K562 (cell line): ENCODE measurements at regions not wholly inside any gene's neighbourhood (a gene's known extent, or its start where the extent isn't known, plus 50 kb on each side); places are given as distances from the start of the nearest gene placed in this dataset.
A peak's percentile ranks its signal among the peaks of the same experiment; 100 is the strongest.

Experiments used
- ARHGAP35 ChIP-seq: fragments of 450-650 bp; IDR thresholded peaks from 2 replicates; pipeline ENCODE4 v1.6.1; 2018; ENCODE audit not compliant: partially characterized antibody
- ARID1B ChIP-seq: fragments of 450-650 bp; IDR thresholded peaks from 2 replicates; pipeline ENCODE4 v1.6.1; 2016; ENCODE audit warnings: antibody characterized with exemption, mild to moderate bottlenecking, inconsistent platforms
- ARNT ChIP-seq, 2 experiments: fragments of 450-650 bp; IDR thresholded peaks; 2 replicates each; pipeline ENCODE4 v1.6.1; 2016; ENCODE audit warnings: mild to moderate bottlenecking in 1 of 2
- BHLHE40 ChIP-seq: IDR thresholded peaks from 2 replicates; pipeline ENCODE4 v1.6.1; 2011; ENCODE audit warnings: low read length, improper control_type of control experiment
- CHD4 ChIP-seq: fragments of 200-600 bp; sonication (generic); IDR thresholded peaks from 3 replicates; pipeline ENCODE4 v1.6.1; 2012; ENCODE audit warnings: low read depth, mild to moderate bottlenecking, mixed read lengths, low read length, inconsistent platforms; ENCODE audit not compliant: insufficient read depth, insufficient replicate concordance, poor library complexity, severe bottlenecking
- CREB3L1 ChIP-seq: fragments of 450-650 bp; IDR thresholded peaks from 2 replicates; pipeline ENCODE4 v1.6.1; 2014; ENCODE audit warnings: low read depth, mild to moderate bottlenecking, moderate library complexity, borderline replicate concordance
- DACH1 ChIP-seq: fragments of 450-650 bp; IDR thresholded peaks from 2 replicates; pipeline ENCODE4 v1.6.1; 2018; ENCODE audit not compliant: partially characterized antibody
- ELF2 ChIP-seq: fragments of 250-450 bp; sonication (Bioruptor Pico); IDR thresholded peaks from 2 replicates; pipeline ENCODE4 v1.5.0; 2021; ENCODE audit warnings: mild to moderate bottlenecking
- GABPA ChIP-seq: fragments of 200-800 bp; sonication (Bioruptor generic); conservative IDR thresholded peaks from 2 replicates; pipeline ENCODE4 v1.6.1; 2016; ENCODE audit warnings: low read depth, missing genetic modification characterization, missing compliant biosample characterization
- HIVEP1 ChIP-seq: fragments of 250-450 bp; sonication (Bioruptor Pico); IDR thresholded peaks from 2 replicates; pipeline ENCODE4 v1.4.0; 2020; ENCODE audit warnings: mild to moderate bottlenecking
- IRF2 ChIP-seq: sonication (generic); formaldehyde crosslinking; IDR thresholded peaks from 2 replicates; pipeline ENCODE4 v1.8.1; 2022; ENCODE audit warnings: mild to moderate bottlenecking, missing genetic modification reagents
- KDM1A ChIP-seq, 2 experiments: fragments of 450-650 bp; IDR thresholded peaks; 2 replicates each; pipeline ENCODE4 v1.6.1; 2016; ENCODE audit warnings: mild to moderate bottlenecking in 2 of 2
- LEF1 ChIP-seq: fragments of 450-650 bp; IDR thresholded peaks from 2 replicates; pipeline ENCODE4 v1.6.1; 2016; ENCODE audit warnings: mild to moderate bottlenecking
- MCM7 ChIP-seq, 2 experiments: fragments of 450-650 bp; IDR thresholded peaks; 2 replicates each; pipeline ENCODE4 v1.6.1; 2016 to 2018
- MTA2 ChIP-seq: fragments of 450-650 bp; IDR thresholded peaks from 2 replicates; pipeline ENCODE4 v1.6.1; 2016; ENCODE audit warnings: low read depth
- NCOA2 ChIP-seq, 2 experiments: fragments of 450-650 bp; IDR thresholded peaks; 2 replicates each; pipeline ENCODE4 v1.6.1; 2018; ENCODE audit warnings: mild to moderate bottlenecking in 2 of 2, moderate library complexity in 1 of 2; ENCODE audit not compliant: partially characterized antibody in 2 of 2
- PREB ChIP-seq: sonication (generic); formaldehyde crosslinking; IDR thresholded peaks from 2 replicates; pipeline ENCODE4 v1.8.1; 2023; ENCODE audit warnings: mild to moderate bottlenecking, missing genetic modification reagents
- SMAD4 ChIP-seq: fragments of 250-450 bp; sonication (Bioruptor Pico); conservative IDR thresholded peaks from 2 replicates; pipeline ENCODE4 v1.8.0; 2021; ENCODE audit warnings: inconsistent platforms, mild to moderate bottlenecking, moderate library complexity
- SMC3 ChIP-seq: conservative IDR thresholded peaks from 2 replicates; pipeline ENCODE4 v1.6.1; 2011; ENCODE audit warnings: low read depth, low read length, improper control_type of control experiment; ENCODE audit not compliant: insufficient read depth
- TSHZ1 ChIP-seq: fragments of 250-450 bp; sonication (Bioruptor Pico); IDR thresholded peaks from 2 replicates; pipeline ENCODE4 v1.4.0; 2020; ENCODE audit warnings: mild to moderate bottlenecking, moderate library complexity
- ZC3H11A ChIP-seq: IDR thresholded peaks from 2 replicates; pipeline ENCODE4 v1.6.1; 2012; ENCODE audit warnings: low read depth, low read length, improper control_type of control experiment
- ZFP36 ChIP-seq: fragments of 150-350 bp; IDR thresholded peaks from 2 replicates; pipeline ENCODE4 v1.6.1; 2018; ENCODE audit warnings: low read length, low read depth; ENCODE audit not compliant: partially characterized antibody
- ZNF274 ChIP-seq: IDR thresholded peaks from 2 replicates; pipeline ENCODE4 v1.6.1; 2011; ENCODE audit warnings: low read depth, mild to moderate bottlenecking, low read length, moderate library complexity, borderline replicate concordance
- ZNF41 ChIP-seq: fragments of 250-450 bp; sonication (Bioruptor Pico); conservative IDR thresholded peaks from 2 replicates; pipeline ENCODE4 v1.4.0; 2020; ENCODE audit warnings: mild to moderate bottlenecking
- ZNF445 ChIP-seq: fragments of 250-450 bp; sonication (Bioruptor Pico); IDR thresholded peaks from 2 replicates; pipeline ENCODE4 v1.4.0; 2020; ENCODE audit warnings: low read depth, mild to moderate bottlenecking, moderate library complexity

- TF ChIP-seq ZC3H11A (no peak), ZNF445 (CRISPR knock-in tag) (no peak), CREB3L1 (no peak), IRF2 (CRISPR knock-in tag) (no peak), MCM7 (IDR thresholded peaks at IDR 0.05) (no peak), CHD4 (no peak), ELF2 (no peak), KDM1A (IDR thresholded peaks at IDR 0.05) (peak; percentile 59 to 61; a peak in 3 of 4 replicates), LEF1 (no peak), ARID1B (peak; percentile 92), ZNF41 (no peak), ZNF274 (peak; percentile 34; the same call in 1 of the 2 replicates), PREB (CRISPR knock-in tag) (no peak), DACH1 (peak; percentile 48), ZFP36 (no peak), SMAD4 (0 out of 2 replicates have a peak, but pooled peaks have one; percentile 47), SMC3 (no peak), NCOA2 (IDR thresholded peaks at IDR 0.05; ENCODE audit: partially characterized antibody in 2 of 2) (no peak), ARHGAP35 (no peak), MTA2 (peak; percentile 80), GABPA (tag) (no peak), TSHZ1 (CRISPR knock-in tag) (no peak), HIVEP1 (CRISPR knock-in tag) (no peak), BHLHE40 (peak; percentile 33; the same call in 1 of the 2 replicates), ARNT (IDR thresholded peaks at IDR 0.05) (peak in 1 of 2 experiments; percentile 45; a peak in 1 of 4 replicates)
Measured at GRCh38 chr12:32053881-32054624, 52.6 kb upstream of the BICD1 start (continued).
